LoVo (cell line): ENCODE measurements at regions not wholly inside any gene's neighbourhood (a gene's known extent, or its start where the extent isn't known, plus 50 kb on each side); places are given as distances from the start of the nearest gene placed in this dataset.
A peak's percentile ranks its signal among the peaks of the same experiment; 100 is the strongest.

Experiments used
- DNase-seq: peaks from one replicate; pipeline ENCODE4 v3.0.0-alpha.2; 2016; ENCODE audit warnings: low spot score

- no peak for DNase-seq
Observed at GRCh38 chr15:69843276-69843899, 254.3 kb downstream of the TLE3 start.

DNA sequence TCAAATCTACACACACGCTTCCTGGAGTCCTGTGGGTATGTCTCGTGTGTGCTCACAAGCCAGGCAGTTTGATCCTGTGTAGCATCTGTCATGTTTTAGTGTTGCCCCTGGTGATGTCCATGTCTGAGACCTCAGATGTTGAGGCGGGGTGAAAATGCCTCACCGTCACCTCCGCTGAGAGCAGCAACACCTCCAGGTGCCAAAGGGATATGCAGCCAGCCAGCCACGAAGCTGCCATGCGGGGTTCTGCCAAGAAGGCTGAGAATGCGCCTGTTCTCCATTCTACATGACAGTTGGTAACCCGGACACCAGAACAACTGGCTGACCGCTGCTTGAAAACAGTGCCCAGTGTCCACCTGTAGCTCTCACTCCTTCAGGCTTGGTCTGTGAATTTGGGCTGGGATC, 253.8 kb downstream of the TLE3 start:
- no peak for DNase-seq

GRCh38 chr15:69845159-69845558, 252.6 kb downstream of the TLE3 start:
- no peak for DNase-seq

GRCh38 chr15:69847625-69848024, 250.1 kb downstream of the TLE3 start:
- no peak for DNase-seq

DNA sequence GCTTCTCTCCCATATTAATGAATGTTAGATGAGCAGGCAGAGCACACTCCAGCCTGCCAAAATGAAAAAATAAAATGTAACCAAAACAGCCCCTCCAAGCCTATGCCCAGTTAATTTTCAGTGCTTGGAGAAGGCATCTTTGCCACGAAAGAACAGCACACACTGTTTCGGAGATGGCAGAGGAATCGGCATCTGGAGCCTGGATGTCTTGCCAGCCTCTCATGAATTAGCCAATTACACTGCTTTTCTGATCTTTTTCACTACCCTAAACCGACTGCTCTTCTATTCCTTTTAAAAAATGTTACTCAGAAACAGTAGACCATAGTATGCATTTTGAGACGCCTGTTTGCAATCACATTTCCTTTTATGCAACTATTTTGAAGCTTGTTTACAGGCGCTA, 249.6 kb downstream of the TLE3 start:
- no peak for DNase-seq

DNA sequence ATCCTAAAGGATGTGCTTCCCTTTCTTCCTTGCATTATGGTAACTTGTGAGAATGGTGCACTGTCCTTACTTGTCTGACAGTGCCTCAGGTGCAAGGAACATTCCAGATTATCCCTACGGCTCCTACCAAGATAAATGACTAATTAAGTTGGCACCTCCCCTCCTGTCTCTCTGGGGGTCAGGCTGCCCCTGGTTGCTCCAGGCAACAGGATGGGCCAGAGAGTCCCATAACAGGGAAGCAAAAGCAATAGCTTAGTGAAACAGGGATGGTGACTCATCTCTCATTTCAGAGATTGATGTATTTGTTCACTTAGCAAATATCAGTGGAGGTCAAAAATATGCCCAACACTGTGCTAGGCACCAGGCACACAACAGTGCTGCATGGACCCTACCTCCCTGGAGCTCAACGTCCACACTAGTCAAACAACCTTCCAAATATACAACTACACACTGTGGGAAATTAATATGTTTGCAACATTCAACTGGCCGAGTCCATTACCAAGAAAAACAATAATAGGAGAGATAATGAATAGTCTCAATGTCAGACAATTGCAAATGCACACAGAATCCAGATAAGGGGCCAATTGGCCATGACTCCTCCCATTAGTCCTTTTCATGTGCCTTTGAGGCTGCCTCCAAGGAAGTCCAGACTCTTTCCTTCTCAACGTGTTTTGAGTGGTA, 249.0 kb downstream of the TLE3 start:
- no peak for DNase-seq

- DNase-seq, result no peak
Observed at GRCh38 chr15:69849232-69849610, 248.5 kb downstream of the TLE3 start.

DNA sequence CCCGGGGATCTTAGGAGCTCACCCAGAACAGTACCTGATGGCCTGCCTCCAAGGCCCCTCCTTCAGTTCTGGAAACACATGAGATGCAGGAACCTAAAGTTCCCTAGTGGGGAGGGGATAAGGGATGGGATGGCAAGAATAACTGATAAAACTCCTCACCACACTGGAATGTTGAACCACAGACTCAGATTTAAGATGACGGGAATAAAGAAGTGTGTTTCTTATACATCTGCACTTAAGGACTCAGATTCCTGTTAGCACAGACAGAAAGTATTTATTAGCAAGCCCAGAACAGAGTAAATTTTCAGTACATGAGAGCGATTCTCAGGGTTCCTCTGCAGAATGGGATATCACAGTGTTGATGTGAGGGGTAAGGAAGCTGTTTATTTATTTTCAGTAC, 245.2 kb downstream of the TLE3 start:
- no peak for DNase-seq

- no peak for DNase-seq
Observed at GRCh38 chr15:69852916-69853315, 244.8 kb downstream of the TLE3 start.

GRCh38 chr15:69853544-69853951, 244.2 kb downstream of the TLE3 start:
- DNase-seq, result peak; percentile 63

DNA sequence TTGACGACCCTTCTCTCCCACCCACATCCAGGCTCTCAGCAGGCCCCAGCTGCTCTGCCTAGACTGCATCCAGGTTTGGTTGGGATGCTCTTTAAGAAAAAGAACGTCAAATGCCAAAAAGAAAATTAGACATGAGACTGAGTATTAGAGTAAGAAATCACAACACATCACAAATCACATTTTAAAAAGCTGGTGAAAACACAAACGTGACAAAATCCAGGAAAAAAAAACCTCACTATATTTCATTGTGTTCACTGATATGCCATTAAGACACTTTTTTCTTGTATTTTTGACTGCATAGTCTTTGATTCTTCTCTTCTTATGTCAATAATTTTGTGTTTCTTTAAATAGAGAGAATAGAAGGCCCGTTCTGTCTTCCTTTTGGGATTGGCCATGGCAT, 243.7 kb downstream of the TLE3 start:
- DNase-seq, result no peak

DNA sequence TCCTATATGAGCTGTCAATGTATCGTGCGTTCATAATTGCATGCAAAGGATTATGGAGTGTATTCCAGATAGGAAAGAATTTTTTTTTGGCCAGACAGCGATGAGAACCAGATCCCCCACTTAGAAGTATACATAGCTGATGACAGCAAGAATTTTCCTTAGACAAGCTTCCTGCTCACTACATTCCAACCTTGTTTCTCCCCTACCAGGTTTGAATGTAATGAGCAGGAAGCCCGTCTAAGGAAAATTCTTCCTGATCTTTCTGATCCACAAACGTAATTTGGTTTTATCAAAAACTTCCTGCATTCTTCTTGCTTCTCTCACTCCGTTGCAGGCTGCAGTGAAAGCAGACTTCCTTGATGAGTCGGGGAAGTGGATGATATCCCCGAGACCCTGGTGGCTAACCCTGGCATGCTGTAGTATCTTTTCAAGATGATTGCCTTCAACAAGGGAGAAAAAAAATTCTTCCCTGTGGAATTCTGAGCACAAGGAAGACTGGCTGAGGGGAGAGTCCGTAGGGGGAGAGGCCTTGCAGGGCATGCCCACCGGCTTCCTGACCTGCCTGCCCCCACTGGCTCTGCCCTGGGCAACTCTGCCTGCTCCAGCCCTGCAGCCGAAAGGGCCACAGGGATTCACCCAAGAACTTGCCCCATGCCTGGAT, 243.1 kb downstream of the TLE3 start:
- DNase-seq, result no peak

DNA sequence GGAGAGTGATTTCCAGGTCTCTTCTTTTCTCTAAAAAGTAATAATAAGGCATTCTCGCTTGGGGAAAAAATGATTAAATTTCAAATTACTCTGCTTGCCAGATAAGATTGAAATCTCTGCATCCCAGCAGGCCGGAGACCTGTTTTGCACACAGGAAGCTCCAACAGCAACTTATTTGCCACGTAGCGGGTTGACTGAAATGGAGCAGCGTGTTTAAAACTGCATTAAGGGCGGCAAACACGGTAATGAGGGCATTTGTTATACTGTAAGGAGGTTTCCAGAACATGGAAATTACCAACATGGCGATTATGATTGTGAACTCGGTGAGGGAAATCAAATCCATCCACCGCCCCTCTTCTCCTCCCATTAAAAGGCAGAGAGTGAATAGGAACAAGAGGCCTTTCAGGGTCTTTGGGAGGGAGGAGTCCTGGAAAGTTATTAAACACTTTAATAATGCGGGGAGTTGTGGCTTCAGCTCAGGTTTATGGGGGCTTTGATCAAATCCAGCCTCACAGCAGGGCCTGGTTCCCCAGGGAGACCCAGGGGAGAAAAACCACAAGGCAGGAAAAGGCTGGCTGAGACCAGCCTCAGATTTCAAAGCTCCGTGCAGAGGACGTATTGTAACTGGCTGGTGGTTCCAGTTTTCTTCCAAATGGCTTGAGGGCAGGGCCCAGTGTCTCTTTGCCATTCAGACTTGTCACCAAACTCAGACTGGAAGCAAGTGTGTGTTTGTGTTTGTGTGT, 242.3 kb downstream of the TLE3 start:
- no peak for DNase-seq

GRCh38 chr15:69857250-69857649, 240.5 kb downstream of the TLE3 start:
- DNase-seq, result no peak

GRCh38 chr15:69857686-69858391, 239.9 kb downstream of the TLE3 start:
- no peak for DNase-seq

- no peak for DNase-seq
Observed at GRCh38 chr15:69858456-69858855, 239.3 kb downstream of the TLE3 start.

DNA sequence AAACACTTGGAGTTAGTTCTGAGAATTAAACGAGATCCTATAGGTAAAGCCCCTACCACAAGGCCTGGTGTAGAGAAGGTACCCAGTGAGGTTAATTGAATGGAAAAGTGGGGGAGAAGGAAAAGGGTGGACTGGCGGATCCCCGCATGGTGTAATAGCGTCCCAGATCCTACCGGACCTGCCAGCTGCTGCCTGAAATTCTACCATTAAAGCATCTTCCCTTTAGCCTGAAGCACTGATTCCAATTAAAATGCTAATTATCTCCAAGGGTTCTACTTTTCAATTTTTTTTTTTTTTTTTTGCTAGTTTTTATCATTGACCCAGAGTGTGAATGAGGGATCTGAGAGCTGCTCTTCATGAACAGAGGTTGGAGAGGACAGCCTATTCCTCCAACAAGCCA, 237.9 kb downstream of the TLE3 start:
- DNase-seq, result no peak

DNA sequence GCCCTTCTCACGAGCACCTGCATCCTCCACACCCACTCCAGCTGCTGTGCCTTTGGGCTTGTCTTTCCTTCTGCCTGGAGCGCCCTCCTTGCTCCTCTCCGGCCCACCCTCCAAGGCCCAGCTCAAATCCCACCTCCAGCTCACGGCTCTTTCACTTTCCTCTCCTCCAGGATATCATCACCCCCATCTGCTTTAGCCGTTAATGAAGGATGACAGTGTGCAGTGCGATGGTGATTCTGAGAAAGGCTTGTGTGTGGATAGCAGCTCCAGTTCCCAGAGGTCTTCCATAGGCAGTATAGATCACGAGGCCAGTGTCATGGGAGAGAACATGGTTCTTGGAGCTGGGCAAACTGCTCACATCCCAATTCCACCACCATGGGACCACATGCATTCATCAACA, 237.4 kb downstream of the TLE3 start:
- DNase-seq, result no peak

- no peak for DNase-seq
Observed at GRCh38 chr15:69860921-69861320, 236.8 kb downstream of the TLE3 start.

- no peak for DNase-seq
Observed at GRCh38 chr15:69861331-69862171, 236.2 kb downstream of the TLE3 start.

- DNase-seq, result no peak
Observed at GRCh38 chr15:69862540-69862939, 235.2 kb downstream of the TLE3 start.
